ENCODE measurements at regions not wholly inside any gene's neighbourhood (a gene's known extent, or its start where the extent isn't known, plus 50 kb on each side); places are given as distances from the start of the nearest gene placed in this dataset.

DNA sequence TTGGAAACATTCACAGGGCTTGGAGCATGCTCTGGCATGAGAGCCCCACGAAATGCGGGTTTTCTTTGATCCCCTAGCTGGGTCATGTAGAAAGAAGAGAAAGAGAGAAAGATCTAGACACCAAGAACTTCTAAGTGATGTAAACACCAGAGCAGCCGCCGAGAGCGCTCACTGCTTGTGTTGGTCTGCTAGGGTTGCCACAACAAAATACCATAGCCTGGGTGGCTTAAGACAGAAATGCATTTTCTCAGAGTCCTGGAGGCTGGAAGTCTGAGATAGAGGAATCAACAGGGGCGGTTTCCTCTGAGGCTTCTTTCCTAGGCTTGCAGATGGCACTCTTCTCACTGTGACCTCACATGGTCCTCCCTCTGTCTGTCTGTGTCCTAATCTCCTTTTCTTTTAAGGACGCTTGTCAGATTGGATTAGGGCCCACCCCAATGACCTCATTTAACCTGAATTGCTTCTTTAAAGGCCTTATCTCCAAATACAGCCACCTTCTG, 139.5 kb downstream of the CYLD start:
- Histone ChIP-seq H3K36me3 (replicated peaks in 1 of 2) (no peaks in the 10 kb centered on the region), H3K9me3 (replicated peaks in 1 of 3) (no peaks in the 10 kb centered on the region), H3K27me3 (peaks cover 3% of the 10 kb centered on the region), H3K27ac (no peak overlapping the region), H3K4me3 (no peak overlapping the region), H3K4me1 (replicated peaks in 1 of 2) (no peaks in the 10 kb centered on the region)
- no peak for DNase-seq
- intact Hi-C loops (cut with DNase I), result no loop called here
- WGBS, 4 donors, result 73 to 85% (median 80%) methylated on average over 7 of the region's 7 CpGs
- TF ChIP-seq POLR2A (IDR thresholded peaks at IDR 0.05), result no peak
- TF ChIP-seq, protein P1, sequence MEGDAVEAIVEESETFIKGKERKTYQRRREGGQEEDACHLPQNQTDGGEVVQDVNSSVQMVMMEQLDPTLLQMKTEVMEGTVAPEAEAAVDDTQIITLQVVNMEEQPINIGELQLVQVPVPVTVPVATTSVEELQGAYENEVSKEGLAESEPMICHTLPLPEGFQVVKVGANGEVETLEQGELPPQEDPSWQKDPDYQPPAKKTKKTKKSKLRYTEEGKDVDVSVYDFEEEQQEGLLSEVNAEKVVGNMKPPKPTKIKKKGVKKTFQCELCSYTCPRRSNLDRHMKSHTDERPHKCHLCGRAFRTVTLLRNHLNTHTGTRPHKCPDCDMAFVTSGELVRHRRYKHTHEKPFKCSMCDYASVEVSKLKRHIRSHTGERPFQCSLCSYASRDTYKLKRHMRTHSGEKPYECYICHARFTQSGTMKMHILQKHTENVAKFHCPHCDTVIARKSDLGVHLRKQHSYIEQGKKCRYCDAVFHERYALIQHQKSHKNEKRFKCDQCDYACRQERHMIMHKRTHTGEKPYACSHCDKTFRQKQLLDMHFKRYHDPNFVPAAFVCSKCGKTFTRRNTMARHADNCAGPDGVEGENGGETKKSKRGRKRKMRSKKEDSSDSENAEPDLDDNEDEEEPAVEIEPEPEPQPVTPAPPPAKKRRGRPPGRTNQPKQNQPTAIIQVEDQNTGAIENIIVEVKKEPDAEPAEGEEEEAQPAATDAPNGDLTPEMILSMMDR (IDR thresholded peaks at IDR 0.05), result no peak

DNA sequence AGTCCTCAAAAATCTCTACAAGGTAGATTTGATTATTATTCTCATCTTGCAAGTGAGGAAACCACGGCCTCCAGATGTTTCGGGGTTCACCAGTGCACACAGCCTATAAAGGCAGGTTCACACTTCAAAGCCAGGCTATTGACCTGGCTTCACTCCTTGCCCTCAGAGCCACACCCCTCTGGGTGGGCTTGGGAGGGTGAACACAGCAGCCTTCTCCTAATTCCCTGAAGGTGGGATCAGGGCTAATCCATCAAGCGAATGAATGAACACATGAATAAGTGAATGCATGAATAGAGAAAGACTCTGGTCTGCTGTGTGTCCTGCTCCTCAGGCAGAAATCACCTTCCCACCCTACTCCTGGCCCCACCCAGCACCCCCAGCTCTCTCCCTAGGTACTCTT, 139.0 kb downstream of the CYLD start:
- no peak for DNase-seq
- intact Hi-C loops (cut with DNase I), result no loop called here
- H3K36me3 ChIP-seq (replicated peaks in 1 of 2), result no peaks in the 10 kb centered on the region
- no peaks in the 10 kb centered on the region for H3K9me3 ChIP-seq (replicated peaks in 1 of 3)
- H3K4me1 ChIP-seq (replicated peaks in 1 of 2), result no peaks in the 10 kb centered on the region
- H3K27ac ChIP-seq, result no peak overlapping the region
- H3K4me3 ChIP-seq, result no peak overlapping the region
- TF ChIP-seq POLR2A (IDR thresholded peaks at IDR 0.05), result no peak
- TF ChIP-seq, protein P1 (IDR thresholded peaks at IDR 0.05), result no peak
- WGBS, 4 donors, result 80 to 94% (median 85%) methylated on average over 2 to 3 of the region's 3 CpGs
- H3K27me3 ChIP-seq, result peaks cover 4% of the 10 kb centered on the region

DNA sequence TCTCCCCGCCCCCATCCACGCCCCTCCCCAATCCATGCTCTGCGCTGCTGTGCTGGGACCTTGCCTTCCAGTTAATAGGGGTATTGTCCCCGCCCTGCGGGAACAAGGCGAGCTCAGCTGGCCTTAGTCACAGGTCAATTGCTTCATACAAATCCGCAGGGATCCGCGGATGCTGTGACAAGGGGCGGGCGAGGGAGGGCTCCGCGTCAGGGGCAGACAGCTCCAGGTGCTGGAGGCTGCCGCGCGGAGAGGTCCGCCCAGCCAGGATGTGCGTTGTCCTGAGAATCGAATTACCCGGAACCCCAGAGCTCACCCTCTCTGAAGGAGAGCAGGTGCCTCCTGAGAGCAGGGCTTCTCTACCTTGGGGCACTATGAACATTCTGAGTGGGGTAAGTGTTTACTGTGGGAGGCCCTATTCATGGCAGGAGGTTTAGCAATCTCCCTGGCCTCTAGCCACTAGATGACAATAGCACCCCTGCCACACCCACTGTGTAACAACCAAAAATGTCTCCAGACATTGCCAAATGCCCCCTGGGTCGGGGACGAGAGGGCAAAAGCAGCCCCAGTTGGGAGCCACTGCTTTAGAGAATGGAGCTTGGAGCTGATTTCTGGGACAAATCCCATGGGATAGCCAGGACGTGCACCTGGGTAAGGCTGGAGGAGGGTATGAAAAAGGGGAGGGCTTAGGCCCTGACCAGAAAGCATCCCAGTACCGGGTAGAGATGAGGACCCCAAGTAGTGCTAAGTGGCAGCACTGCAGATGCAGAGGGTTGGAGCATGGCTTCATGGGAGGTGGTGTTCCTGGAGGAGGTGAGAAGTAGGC, 138.2 kb downstream of the CYLD start:
- DNase-seq, result peak in 1 of 7 donors; percentile 15
- peaks cover 4% of the 10 kb centered on the region for H3K27me3 ChIP-seq
- H3K27ac ChIP-seq, result no peak overlapping the region
- H3K4me3 ChIP-seq, result no peak overlapping the region
- no peaks in the 10 kb centered on the region for H3K36me3 ChIP-seq (replicated peaks in 1 of 2)
- 20 to 45% (median 30%) methylated on average over 6 to 24 of the region's 24 CpGs for WGBS, 4 donors
- no peaks in the 10 kb centered on the region for H3K9me3 ChIP-seq (replicated peaks in 1 of 3)
- TF ChIP-seq, protein P1 (IDR thresholded peaks at IDR 0.05), result no peak
- no peak for TF ChIP-seq POLR2A (IDR thresholded peaks at IDR 0.05)
- intact Hi-C loops (cut with DNase I), result no loop called here
- no peaks in the 10 kb centered on the region for H3K4me1 ChIP-seq (replicated peaks in 1 of 2)

DNA sequence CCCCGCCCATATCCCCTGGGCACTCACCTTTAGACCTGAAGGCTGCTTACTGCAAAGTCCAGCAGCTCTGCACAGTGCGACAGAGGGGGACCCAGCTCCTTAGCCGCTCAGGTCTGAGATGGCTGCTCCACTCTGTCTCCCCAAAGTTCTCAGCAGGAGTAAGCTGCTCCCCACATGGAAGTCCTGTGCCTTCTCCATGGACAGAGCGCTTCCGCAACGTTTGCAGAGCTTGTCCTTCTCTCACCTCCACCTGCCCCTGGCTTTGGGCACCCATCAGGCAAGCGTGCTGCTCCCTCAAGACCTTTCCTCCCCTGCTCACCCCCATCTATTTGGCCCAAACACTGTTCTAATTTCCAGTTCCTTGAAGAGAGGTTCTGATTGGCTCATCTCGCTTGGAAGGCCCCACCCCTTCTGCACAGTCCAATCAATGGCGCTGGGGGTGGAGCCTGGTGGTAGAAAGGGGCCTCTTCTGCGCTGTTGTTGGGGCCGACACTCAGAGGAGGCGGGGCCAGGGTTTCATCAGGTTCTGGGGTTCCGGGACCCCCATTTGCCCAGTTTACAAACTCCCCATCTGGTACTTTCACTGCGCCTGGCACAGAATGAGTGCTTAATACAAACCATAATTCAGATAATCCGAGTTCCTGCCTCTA, 137.2 kb downstream of the CYLD start:
- no peaks in the 10 kb centered on the region for H3K36me3 ChIP-seq (replicated peaks in 1 of 2)
- no peak for TF ChIP-seq POLR2A (IDR thresholded peaks at IDR 0.05)
- TF ChIP-seq, protein P1 (IDR thresholded peaks at IDR 0.05), result no peak
- H3K27me3 ChIP-seq, result peaks cover 4% of the 10 kb centered on the region
- H3K4me3 ChIP-seq, result no peak overlapping the region
- no peaks in the 10 kb centered on the region for H3K4me1 ChIP-seq (replicated peaks in 1 of 2)
- H3K9me3 ChIP-seq (replicated peaks in 1 of 3), result no peaks in the 10 kb centered on the region
- WGBS, 4 donors, result 75 to 90% (median 84%) methylated on average over 14 to 15 of the region's 15 CpGs
- intact Hi-C loops (cut with DNase I), result no loop called here
- H3K27ac ChIP-seq, result no peak overlapping the region
- no peak for DNase-seq

All from adrenal gland (tissue), 9 donors.